ENCODE measurements at regions not wholly inside any gene's neighbourhood (a gene's known extent, or its start where the extent isn't known, plus 50 kb on each side); places are given as distances from the start of the nearest gene placed in this dataset.

- no peak overlapping the region for H3K4me2 ChIP-seq (ENCODE audit: low read length)
- no peak overlapping the region for H2BK5ac ChIP-seq (ENCODE audit: low read depth, low read length, poor library complexity)
- DNase-seq = peak in 1 of 2 donors; percentile 25
- H3K27ac ChIP-seq (ENCODE audit: low read depth, low read length) = no peak overlapping the region
- H3K36me3 ChIP-seq (ENCODE audit: control insufficient read depth in 1 of 2, insufficient read depth in 2 of 2, low read length in 2 of 2) = no peaks in the 10 kb centered on the region
- H3K4me1 ChIP-seq (ENCODE audit: control insufficient read depth in 1 of 2, insufficient read depth in 2 of 2, low read length in 2 of 2) = no peaks in the 10 kb centered on the region
- no peak overlapping the region for H4K12ac ChIP-seq (ENCODE audit: low read depth, low read length)
- H3K18ac ChIP-seq (ENCODE audit: low read length) = no peak overlapping the region
- H3K23ac ChIP-seq (ENCODE audit: low read length) = no peak overlapping the region
- H4K91ac ChIP-seq (ENCODE audit: low read depth, low read length) = no peak overlapping the region
- no peak overlapping the region for H4K8ac ChIP-seq (ENCODE audit: low read depth, low read length)
- H3K14ac ChIP-seq (ENCODE audit: low read length) = no peak overlapping the region
- H2BK12ac ChIP-seq (ENCODE audit: low read length) = no peak overlapping the region
- no peaks in the 10 kb centered on the region for H3K9me3 ChIP-seq (ENCODE audit: insufficient read depth, low read depth, low read length)
- no peaks in the 10 kb centered on the region for H3K79me1 ChIP-seq (ENCODE audit: low read length)
- no peak overlapping the region for H3K4me3 ChIP-seq (ENCODE audit: low read depth, low read length)
- no peak overlapping the region for H2AFZ ChIP-seq (ENCODE audit: insufficient read depth, low read length, poor library complexity)
- no peak overlapping the region for H3K4ac ChIP-seq (ENCODE audit: low read depth, low read length)
- H3K79me2 ChIP-seq (ENCODE audit: control insufficient read depth, insufficient read depth, low read length, poor library complexity) = no peaks in the 10 kb centered on the region
- no CpG with 5 or more reads among the region's 2 CpGs for WGBS (ENCODE audit: extremely low coverage, insufficient coverage, insufficient read length)
- no peak overlapping the region for H2BK120ac ChIP-seq (ENCODE audit: insufficient read depth, low read length, poor library complexity)
- no peak overlapping the region for H2AK5ac ChIP-seq (ENCODE audit: low read length)
- no peak overlapping the region for H3K9ac ChIP-seq (ENCODE audit: low read length)
- no peaks in the 10 kb centered on the region for H3K27me3 ChIP-seq (ENCODE audit: insufficient read depth, low read length)
These were observed 54.2 kb upstream of the PAM start for GRCh38 chr5:102700916-102701315.

- no peak overlapping the region for H2AFZ ChIP-seq (ENCODE audit: insufficient read depth, low read length, poor library complexity)
- H4K12ac ChIP-seq (ENCODE audit: low read depth, low read length) = no peak overlapping the region
- H3K27ac ChIP-seq (ENCODE audit: low read depth, low read length) = no peak overlapping the region
- H3K23ac ChIP-seq (ENCODE audit: low read length) = no peak overlapping the region
- no peak overlapping the region for H4K8ac ChIP-seq (ENCODE audit: low read depth, low read length)
- no peak overlapping the region for H2AK5ac ChIP-seq (ENCODE audit: low read length)
- H3K18ac ChIP-seq (ENCODE audit: low read length) = no peak overlapping the region
- no peak for DNase-seq
- H2BK12ac ChIP-seq (ENCODE audit: low read length) = no peak overlapping the region
- H3K9me3 ChIP-seq (ENCODE audit: insufficient read depth, low read depth, low read length) = no peaks in the 10 kb centered on the region
- no peak overlapping the region for H3K14ac ChIP-seq (ENCODE audit: low read length)
- H3K9ac ChIP-seq (ENCODE audit: low read length) = no peak overlapping the region
- no peak overlapping the region for H3K4me3 ChIP-seq (ENCODE audit: low read depth, low read length)
- no peaks in the 10 kb centered on the region for H3K27me3 ChIP-seq (ENCODE audit: insufficient read depth, low read length)
- H2BK5ac ChIP-seq (ENCODE audit: low read depth, low read length, poor library complexity) = no peak overlapping the region
- no peak overlapping the region for H3K4me2 ChIP-seq (ENCODE audit: low read length)
- H3K79me1 ChIP-seq (ENCODE audit: low read length) = no peaks in the 10 kb centered on the region
- no peaks in the 10 kb centered on the region for H3K4me1 ChIP-seq (ENCODE audit: control insufficient read depth in 1 of 2, insufficient read depth in 2 of 2, low read length in 2 of 2)
- no peak overlapping the region for H4K91ac ChIP-seq (ENCODE audit: low read depth, low read length)
- no peaks in the 10 kb centered on the region for H3K36me3 ChIP-seq (ENCODE audit: control insufficient read depth in 1 of 2, insufficient read depth in 2 of 2, low read length in 2 of 2)
- H2BK120ac ChIP-seq (ENCODE audit: insufficient read depth, low read length, poor library complexity) = no peak overlapping the region
- H3K79me2 ChIP-seq (ENCODE audit: control insufficient read depth, insufficient read depth, low read length, poor library complexity) = no peaks in the 10 kb centered on the region
- H3K4ac ChIP-seq (ENCODE audit: low read depth, low read length) = no peak overlapping the region
These were observed 53.4 kb upstream of the PAM start for GRCh38 chr5:102701748-102702147.

Data from trophoblast cell (in vitro differentiated cells and primary cell).